ENCODE measurements at regions not wholly inside any gene's neighbourhood (a gene's known extent, or its start where the extent isn't known, plus 50 kb on each side); places are given as distances from the start of the nearest gene placed in this dataset.
"Not testable (repeated sequence)": the region's sequence is repeated elsewhere in the genome, so short reads cannot be mapped to it uniquely, and the experiment has no call there.

GRCh38 chr11:122195790-122196189 is 79.8 kb upstream of the BLID start:
- no peak for DNase-seq

- DNase-seq = not testable (repeated sequence)
Measured at GRCh38 chr11:122193881-122194480, 78.0 kb upstream of the BLID start.

GRCh38 chr11:122193457-122193856 is 77.4 kb upstream of the BLID start:
- DNase-seq = no peak

DNA sequence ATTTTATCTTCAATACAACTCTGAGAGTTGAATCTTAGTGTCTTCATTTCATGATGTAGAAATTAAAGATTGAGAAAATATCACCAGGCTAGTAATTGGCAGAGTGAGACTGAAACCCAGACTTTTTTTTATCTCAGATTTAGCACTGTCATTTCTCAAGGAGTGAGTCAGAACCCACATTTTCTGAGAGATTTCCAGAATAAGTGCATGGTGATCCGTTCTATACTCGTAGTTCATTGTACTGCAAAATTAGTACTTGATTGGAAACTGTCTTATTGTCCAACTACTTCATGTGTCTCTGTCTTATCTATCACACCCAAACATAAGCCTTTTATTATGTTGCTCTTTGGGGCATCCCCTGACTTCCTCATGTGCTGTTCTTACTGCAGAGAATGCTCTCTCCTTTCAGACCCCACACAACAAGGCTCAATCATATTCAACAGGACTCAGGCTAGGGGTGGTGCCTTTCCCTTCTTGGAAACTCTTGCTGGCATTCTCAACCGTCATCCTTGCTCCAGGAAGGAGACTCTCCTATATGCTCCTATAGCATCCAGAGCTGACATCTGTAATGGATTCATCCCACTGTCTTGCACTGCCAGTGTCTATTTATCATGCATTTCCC is 76.7 kb upstream of the BLID start:
- DNase-seq = no peak

- DNase-seq = no peak
Measured at GRCh38 chr11:122190768-122191167, 74.8 kb upstream of the BLID start.

- DNase-seq = no peak
Measured at GRCh38 chr11:122189229-122189628, 73.2 kb upstream of the BLID start.

GRCh38 chr11:122187373-122188165 is 71.6 kb upstream of the BLID start:
- no peak for DNase-seq

DNA sequence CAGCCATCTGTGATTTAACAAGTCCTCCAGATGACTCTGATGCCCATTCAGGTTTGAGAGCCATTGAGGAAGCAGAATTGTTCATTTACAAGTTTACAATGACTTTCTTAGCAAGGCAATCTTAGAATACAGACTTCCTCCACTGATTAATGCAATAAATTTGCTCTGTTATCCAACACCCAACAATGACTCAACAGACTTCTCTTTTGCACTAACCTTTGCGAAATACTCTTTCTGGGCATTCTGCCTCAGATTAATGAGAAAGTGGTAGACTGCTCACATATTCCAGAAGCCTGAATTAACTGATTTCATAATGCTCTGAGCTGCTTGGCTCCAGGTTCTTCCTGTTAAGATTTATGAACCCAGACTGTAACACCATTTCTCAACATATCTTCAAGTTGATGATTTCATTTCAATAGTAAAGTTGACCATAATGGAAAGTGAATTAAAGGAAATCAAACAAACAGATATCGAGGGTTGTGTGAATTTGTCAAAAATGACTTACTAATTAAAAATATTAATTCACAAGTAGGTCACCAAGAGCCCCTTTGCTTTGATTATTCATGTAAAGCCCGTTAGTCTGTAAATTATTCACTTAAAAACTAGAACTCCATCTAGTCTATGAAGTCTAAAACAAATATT is 70.5 kb upstream of the BLID start:
- no peak for DNase-seq

DNA sequence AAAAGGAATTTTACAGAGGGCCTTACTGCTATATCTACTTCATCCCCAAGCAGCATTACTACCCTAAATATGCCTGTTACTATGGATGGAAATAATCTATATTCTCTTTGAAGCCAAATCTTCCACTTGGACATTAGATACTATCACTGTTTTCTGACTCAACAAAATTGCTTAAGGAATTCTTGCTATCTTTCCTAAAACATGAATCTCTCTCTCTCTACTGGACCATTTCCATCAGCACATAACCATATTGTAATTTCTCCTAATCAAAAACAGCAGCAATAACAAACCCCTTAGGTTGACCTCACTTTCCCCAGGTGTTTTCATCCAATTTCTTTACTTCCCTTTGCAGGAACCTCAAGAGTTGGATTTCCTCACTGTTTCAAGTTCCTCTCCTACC is 67.9 kb upstream of the BLID start:
- no peak for DNase-seq

DNA sequence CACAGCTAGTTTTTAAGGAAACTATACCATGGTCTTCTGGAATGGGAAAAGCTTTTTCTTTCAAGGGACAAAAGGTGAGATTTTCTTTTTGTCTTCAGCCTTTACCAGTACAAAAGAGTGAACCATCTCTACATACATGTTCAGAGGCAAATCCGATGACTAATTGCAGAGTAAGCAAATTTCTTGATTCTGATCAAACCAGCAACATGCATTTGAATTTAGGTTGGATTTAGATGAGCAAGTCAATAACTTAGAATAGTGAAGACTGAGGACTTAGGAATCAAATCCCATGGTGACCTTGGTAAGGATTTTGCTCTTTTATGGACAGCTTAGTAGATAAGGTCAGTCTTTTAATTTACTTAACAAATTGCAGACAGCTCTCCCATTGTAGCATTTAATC is 65.9 kb upstream of the BLID start:
- no peak for DNase-seq

- DNase-seq = no peak
Measured at GRCh38 chr11:122181372-122181771, 65.4 kb upstream of the BLID start.

DNA sequence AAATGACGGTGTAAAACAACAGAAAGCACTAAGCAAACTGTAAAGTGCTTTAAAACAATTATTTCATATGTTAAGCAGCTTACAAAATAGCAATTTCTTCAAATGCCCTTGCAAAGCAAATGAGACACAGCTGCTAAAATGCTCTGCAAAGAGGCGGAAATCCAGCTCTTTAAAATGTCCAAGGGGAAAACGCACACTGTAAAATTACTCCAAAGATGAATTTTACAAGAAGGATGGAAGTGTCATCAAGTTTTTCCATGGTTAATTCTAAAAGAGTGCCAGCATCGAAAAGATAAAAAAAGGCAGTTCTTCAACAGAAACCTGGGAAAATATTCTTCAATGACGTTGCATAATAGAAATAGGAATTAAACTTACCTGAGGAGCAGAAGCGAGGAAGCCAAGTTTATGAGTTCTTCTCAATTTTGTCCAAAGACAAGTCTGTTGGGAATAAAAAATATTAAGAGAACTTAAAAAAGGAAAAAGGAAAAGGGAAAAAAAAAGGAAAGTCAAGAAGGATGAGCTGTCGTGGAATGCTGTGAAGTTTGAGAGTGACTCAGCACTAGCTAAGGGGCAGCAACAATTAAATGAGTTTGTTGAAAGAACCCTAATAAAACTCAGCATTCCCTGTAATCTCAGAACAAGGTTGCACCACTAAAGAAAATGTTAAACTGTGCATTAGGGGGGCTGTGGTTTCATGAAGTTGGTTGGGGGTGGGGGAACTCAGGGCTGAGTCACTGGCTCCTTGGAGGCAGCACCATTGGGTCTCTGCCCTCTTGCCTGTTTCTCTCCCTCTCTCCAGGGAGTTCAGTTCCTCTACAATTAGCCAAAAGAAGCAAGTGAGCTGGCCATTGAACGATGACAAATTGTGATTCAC is 64.2 kb upstream of the BLID start:
- DNase-seq = no peak

GRCh38 chr11:122178795-122179194 is 62.8 kb upstream of the BLID start:
- no peak for DNase-seq

- no peak for DNase-seq
Measured at GRCh38 chr11:122177238-122177637, 61.2 kb upstream of the BLID start.

DNA sequence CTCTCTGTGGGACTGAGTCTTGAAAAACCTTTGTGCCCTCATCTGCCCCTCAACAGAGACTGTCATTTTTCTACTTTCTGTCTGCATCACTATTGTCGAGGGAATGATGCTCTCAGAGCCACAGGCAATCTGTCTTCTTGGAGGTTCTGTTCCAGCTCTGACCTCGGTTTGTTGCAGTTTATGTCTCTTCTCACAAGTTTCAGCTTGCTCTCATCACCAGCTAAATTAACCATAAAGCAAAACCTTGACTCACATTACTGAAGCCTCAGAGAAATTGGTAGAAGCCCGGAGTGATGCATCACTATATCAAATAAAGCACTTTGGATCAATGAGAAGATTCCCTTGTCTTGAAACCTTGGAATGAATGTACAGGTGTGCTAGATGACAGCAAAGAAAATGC is 60.6 kb upstream of the BLID start:
- DNase-seq = no peak

DNA sequence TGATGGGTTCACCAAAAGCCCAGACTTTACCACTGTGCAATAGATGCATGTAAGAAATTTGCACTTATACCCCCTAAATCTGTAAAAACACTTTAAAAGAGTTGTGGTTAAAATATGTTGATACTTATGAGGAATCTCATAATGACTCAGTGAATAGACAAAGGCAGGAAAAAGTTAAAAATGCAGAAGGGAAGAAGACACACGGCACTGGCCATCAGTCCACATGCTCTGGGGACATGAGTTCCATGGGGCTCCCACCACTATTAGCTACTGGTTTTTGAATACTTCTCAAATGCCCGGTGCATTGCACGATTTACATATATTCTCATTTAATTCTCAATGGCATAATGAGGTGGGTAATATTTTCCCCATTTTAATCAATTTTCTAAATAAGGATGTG is 59.3 kb upstream of the BLID start:
- no peak for DNase-seq

- DNase-seq = no peak
Measured at GRCh38 chr11:122173587-122173986, 57.6 kb upstream of the BLID start.

DNA sequence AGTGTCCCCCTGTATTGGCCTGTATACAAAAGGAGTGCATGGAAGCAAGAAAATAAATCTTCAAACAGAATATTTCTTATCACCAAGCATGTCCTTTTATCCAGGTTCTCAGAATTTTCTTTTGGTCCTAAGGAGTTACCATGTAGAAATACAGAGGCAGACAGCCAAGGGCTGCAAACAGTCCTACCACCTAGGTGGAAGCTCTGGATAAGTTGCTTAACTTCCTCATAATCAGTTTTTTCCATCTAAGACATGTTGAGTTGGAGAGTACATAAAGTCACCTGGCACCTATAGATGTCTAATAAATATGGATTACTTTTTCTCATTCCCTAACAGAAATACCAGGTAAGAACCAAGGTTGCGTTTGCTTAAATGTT is 57.0 kb upstream of the BLID start:
- no peak for DNase-seq

- DNase-seq = no peak
Measured at GRCh38 chr11:122172352-122173073, 56.5 kb upstream of the BLID start.

DNA sequence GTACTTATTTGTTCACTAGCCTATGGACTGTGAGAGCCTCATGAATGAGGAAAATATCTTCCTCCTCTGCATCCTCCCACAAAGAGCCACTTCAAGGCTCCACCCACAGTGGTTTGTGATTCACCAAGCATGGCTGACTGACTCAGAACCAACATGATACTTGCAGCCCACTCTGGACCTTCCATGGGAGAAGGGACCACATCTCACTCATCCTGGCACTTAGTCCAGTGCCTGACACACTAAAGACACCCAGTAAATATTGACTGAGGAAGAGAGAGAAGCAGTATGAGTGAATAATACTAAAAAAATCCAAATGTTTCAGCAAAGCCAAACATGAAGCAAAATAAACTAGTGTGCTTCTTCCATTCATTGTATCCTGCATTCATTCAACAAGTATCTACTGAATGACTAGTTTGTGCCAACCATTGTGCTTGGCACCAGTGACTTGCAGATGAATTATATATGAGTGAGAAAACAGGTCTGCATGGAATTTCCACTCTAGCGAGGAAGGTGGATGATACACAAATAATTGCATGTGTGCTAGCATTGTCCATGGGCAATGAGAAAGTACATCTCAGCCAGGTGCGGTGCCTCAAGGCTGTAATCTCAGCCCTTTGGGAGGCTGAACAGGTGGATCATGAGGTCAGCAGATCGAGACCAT is 54.9 kb upstream of the BLID start:
- DNase-seq = no peak

DNA sequence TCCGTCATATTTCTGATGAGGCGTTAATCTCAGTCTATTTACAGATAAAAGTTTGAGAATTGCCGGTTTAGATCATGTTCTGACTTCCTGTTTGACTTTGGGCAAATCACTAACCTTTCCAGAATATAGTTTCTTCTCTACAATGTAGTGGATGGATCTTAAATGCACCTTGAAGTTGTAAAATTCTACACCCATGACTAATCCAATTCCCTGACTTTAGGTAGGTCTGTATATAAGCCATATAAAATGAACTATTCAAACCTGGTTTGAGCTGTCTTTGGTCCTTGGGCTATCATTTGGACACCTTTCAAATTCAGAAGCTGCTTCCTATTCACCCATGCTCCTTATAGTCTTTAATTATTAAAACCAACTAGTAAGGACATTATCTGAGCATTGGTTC is 52.2 kb upstream of the BLID start:
- no peak for DNase-seq

DNA sequence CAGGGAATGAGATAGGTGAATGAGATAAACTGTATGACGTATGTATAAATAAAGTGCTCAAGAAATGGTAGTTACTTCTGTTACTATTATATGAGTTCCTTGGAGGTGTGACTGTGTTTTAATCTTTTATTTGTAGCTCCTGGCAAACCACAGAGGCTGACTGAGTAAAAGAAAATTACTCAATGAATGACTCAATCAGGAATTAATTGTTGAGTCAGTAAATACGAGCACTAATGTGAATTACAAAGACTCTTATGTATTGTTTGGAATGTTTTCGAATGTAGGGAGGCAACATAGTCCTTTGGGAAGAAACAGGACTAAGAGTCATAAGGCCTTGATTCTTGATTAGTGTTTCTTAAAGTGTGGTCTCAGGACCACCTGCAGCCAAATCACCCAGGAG is 51.1 kb upstream of the BLID start:
- no peak for DNase-seq

Data from NCI-H187 (cell line).